Glomerular visceral epithelial cell (primary cell): ENCODE measurements at regions not wholly inside any gene's neighbourhood (a gene's known extent, or its start where the extent isn't known, plus 50 kb on each side); places are given as distances from the start of the nearest gene placed in this dataset.

Experiments used
- DNase-seq: peaks from one replicate; pipeline ENCODE4 v3.0.0-alpha.2; 2016; ENCODE audit errors: extremely low spot score

DNA sequence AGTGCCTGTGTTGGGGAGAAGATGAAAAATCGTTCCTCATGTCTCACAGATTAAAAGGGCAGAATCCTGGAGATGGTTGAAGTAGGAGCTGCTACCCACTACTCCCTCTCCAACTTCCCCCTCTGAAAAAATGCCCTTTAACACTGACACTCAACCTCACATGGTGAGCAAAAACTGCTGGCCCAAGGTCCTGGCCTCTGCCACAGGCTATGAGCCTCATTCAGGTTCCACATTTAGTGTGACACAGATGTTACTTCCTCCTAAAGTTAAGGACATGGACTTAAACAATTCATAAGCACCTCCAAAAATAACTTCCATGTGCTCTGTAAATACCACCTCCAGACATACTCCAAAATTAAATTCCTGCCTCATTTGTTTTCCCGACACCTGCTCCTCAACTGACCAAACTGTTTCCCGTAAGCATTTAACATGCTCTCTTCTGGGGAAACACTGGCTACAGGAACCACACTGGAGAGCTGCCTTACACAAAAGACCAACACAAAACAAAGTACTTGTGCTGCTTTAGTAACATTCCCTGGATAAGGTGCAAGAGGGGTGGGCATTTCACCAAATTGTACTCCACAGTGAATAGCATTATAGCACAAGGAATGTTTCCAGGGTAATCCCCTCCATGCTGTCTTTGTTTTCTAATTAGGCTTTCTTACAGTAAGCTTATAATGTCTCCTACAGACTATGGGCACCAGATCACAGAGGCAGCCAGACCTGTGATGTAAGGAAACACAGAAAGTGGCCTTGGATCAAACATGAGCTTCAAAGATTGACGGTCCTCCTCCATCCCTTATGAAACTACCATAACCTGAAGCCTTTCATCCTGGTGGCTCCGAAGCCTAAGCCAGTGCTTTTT is 57.0 kb downstream of the PHLDA1 start:
- DNase-seq = no peak

DNA sequence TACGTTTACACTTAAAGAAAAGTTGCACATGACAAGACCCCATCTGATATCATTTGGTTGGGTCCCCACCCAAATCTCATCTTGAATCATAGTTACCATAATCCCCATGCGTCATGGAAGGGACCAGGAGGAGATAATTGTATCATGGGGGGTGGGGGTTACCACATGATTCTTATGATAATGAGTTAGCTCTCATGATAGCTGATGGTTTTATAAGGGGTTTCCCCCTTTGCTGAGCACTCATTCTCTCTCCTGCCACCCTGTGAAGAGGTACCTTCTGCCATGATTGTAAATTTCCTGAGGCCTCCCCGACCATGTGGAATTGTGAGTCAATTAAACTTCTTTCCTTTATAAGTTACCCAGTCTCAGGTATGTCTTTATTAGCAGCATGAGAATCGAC is 60.3 kb downstream of the PHLDA1 start:
- no peak for DNase-seq

DNA sequence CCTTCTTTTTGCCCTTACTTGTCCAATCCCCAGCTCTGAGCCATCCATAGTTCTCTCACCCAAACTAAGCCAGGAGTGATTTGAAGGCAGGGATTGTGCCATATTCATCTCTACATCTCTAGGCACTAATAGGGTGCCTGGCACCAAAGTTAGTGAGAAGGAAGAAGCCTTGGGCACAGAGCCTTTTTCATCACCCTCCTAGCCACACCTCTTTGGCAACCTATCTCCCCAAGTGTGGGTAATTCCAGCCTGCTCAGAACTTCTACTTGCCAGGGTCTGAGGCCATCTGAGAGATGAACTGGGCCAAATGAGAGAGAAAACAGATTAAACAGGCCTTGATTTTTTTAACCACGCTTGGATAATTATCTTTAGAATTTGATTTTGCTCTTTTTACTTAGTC is 61.3 kb downstream of the PHLDA1 start:
- no peak for DNase-seq

DNA sequence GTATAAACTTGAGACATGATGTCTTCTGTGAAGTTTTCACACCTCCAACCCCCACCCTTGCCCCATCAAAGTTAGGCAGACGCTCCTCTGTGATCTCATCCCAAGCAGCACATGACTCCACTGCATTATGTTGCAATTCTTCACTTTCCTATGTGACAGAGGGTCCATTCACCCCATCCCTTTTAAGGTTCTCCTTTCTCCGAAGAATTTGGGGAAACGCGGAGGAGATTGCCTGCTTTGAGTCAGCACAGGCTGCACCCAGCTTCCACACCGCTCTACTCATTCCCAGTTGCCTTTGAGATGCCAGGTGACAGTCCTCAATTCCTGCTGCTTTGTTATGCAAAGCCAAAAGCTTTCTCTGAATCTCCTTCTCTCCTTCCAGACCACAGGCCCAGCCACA is 61.8 kb downstream of the PHLDA1 start:
- DNase-seq = no peak

DNA sequence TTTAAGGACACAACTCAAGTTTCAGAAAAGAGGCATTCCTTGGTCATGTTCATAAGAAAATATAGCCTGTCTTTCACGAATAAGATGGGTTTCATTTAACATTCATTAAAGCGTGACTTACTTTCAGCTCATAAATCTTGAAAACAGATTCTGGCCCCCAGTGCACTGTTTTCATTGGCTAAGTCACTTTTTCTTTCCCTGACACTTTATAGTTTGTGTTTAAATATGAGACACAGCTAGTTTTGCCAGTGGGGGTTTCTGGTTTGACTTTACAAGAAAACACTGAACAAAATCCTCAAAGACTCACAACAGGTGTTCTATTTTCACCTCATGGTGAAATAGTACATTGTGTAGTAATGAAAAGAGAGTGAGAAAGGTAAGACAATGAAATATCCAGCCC is 65.9 kb downstream of the PHLDA1 start:
- no peak for DNase-seq

DNA sequence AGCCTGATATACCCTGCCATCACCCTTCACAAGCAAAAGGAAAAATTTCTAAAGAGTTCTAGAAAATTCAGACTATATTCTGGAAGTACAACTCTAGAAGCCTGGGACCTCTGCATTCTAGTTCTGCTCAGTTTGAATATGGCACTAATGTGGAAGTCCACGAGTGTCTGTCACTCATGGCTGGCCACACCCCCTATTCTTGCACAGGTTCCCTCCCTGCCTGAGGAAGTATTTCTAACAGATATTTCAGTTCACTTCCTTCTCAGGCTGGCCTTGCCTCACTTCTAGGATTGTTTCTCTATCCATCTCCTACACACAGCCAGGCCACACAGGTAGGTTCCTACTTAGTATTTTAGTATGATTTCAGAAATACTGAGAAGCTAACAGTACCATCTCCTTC is 67.4 kb downstream of the PHLDA1 start:
- no peak for DNase-seq

DNA sequence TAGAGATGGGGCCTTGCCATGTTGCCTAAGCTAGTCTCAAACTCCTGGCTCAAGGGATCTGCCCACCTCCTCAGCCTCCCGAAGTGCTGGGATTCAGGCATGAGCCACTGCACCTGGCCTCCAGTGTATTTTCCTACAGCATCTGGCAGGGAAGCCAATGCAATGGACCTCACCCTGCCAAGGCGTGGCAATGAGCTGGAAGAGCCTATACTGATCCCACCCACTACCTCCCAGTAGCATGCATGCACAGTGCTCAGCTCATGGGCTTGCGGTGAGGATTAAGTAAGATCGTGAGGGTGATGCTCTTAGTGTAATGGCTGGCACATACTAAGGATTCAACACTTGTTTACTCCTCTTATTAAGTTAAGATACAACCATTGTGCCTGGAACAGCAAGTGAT is 69.7 kb downstream of the PHLDA1 start:
- DNase-seq = no peak

DNA sequence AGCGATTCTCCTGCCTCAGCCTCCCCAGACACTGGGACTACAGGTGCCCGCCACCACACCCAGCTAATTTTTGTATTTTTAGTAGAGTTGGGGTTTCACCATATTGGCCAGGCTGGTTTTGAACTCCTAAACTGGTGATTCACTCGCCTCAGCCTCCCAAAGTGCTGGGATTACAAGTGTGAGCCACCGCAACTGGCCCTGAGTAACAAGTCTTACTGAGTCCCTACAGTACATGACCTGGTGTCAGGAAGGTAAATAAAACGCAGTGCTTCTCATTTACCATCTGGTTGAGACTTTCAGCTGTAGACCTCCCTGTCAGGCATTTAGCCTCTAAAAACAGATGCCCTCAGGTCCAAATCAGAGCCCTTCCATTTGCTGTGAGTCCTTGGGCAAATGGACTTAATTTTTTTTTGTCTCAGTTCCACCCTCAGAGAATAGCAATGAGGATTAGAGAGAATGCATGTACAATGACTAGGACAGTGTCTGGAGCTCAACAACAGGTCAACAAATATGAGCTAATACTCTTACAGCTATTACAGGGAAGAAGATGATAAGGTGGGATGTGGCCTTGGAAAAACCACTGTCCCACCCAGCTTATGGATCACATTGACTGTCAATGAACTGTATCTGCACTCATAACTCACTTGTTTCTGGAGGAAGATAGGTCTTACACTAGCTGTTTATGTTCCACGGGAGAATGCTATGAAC is 70.5 kb downstream of the PHLDA1 start:
- no peak for DNase-seq

DNA sequence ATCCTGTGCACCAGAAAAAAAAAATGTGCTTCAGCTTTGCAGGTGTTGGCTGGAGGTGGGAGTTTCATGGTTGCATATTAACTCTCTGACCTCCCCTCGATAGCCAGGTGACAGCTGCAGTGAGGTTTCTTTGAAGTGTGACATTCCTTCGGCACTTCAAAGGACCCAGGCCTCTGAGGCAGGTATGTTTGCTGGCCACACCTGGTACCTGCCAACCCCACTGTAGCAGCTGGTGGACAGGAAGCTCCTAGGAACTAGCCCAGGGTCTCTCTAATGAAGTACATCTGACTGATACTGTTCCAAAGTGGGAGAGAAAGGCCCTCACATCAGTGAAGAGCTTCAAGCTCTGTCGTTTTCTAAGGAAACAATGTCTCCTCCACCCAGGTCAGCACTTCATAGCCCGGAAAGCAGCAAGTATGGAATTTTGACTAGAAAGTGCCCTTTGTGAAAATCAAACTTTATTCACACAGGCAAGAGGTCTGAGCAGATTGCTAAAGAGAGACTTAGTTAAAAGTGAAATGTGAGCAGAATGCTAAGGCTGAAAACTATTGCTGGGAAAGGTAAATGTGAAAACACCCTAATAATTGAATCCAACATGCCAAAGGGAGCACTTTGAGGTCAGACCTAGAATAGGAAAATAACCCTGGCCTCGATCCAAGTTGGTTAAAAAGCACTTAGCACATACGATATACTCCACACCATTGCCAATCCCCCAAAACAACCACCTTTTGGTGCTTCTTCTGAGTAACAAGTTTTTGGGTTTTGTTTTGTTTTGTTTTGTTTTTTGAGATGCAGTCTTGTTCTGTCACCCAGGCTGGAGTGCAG is 71.3 kb downstream of the PHLDA1 start:
- no peak for DNase-seq

DNA sequence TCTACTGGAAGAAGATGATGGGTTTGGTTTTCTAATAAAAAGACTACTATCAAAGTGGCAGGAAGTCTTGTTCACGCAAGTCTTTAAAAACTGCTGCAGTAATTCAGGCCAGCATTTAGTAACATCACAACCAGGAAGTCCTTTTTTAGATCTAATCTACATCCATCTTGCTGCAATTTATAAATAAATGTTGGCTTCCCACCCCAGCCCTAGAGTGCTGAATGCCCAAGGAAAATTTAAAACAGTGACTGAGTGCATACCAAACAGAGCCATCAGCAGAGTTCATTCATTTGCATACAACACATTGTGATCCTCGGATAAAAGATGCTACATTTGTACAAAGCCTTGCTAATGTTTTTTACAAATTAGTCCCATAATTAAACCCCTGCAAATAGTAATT is 72.1 kb downstream of the PHLDA1 start:
- no peak for DNase-seq

DNA sequence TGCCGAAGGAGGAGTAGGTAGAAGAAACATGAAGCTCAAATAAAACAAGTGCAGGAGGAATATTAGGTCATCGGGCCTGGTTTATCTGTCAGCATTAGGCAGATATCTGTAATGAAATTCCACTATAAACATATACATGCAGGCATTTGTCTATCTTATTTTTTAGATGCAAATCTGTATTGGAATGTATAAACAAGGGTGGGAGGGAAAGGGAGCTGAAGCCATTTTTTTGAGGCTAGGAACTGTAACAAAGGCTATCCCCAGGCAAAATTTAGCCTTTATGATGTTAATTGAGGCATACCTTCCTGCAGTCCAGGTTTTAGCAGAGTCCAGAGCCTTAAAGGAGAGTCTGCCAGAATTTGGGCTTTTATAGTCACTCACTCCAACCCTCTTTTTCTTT is 72.5 kb downstream of the PHLDA1 start:
- no peak for DNase-seq

DNA sequence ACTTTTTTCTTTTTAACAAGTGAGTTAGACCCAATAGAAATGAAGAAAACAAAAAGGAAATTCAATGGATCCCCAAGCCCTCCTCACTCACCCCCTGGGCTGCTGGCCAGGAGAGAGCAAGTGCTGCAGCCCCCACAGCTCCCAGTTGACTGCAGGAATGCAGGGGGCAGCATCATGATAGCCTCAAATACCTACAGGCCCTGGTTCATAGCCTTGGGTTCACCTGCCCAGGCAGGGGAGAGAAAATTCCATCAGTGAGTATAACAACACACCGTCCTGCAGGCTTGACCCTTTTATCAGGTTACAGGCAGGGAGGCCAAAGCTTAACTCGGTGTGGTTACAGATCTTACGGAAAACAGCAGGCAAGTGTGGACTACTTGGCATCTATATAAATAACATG is 76.3 kb downstream of the PHLDA1 start:
- DNase-seq = no peak

DNA sequence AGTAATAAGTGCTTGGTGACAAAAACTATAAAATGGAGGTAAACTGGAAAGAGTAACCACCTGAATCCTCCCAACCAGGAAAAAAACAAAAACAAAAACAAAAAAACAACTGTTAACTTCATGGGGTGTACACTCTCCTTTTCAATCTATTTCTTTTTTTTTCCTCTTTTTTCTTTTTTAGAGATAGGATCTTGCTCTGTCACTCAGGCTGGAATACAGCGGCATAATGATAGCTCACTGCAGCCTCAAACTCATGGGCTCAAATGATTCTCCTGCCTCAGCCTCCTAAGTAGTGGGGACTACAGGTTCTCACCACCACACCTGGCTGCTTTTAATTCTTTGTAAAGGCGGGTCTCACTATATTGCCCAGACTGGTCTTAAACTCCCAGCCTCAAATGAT is 76.8 kb downstream of the PHLDA1 start:
- no peak for DNase-seq

DNA sequence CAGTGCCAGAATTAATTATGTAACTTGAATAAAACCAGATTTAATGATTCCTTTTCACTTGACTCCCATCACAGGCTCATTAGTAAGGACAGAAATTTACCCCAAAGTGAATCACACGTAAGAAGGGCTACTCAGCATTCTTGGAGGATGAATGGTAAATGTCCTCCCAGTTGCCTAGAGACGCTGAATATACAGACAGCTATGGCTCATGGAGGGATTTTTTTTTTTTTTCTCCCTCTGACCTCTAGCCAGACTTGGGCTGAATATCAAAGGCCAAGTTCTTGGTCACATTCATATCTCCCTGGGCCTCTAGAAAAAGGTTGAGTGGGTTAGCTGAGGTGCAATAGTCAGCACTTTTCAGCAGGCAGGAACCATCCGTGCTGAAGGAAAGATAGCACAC is 77.5 kb downstream of the PHLDA1 start:
- peak; percentile 91 for DNase-seq

DNA sequence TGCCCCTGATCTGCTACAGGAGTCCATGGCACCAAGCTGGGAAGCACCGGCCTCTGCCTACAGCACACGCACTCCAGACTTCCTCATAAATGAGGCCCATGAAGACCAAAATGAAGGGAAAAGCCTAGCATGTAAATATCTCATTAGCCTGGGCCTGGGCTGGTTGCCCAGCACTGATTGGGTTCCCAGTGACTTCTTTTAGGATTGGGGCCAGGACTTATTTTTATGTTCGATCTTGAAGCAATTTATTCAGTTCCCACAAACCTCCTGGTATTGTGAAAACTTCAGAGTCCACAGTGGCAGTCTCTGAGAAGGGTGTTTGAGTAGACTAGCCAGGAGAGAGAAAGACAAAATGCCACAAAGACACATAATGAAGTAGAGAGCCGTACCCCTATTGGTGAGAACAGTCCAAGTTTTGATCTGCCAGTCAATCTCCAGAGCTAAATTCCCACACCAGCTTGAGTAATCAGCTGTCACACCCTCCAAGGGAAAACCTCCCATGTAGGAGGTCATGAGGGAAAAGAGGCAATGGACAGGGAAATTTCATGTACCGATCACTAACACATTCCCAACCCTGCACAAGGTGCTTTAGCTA is 78.2 kb downstream of the PHLDA1 start:
- DNase-seq = peak; percentile 36

DNA sequence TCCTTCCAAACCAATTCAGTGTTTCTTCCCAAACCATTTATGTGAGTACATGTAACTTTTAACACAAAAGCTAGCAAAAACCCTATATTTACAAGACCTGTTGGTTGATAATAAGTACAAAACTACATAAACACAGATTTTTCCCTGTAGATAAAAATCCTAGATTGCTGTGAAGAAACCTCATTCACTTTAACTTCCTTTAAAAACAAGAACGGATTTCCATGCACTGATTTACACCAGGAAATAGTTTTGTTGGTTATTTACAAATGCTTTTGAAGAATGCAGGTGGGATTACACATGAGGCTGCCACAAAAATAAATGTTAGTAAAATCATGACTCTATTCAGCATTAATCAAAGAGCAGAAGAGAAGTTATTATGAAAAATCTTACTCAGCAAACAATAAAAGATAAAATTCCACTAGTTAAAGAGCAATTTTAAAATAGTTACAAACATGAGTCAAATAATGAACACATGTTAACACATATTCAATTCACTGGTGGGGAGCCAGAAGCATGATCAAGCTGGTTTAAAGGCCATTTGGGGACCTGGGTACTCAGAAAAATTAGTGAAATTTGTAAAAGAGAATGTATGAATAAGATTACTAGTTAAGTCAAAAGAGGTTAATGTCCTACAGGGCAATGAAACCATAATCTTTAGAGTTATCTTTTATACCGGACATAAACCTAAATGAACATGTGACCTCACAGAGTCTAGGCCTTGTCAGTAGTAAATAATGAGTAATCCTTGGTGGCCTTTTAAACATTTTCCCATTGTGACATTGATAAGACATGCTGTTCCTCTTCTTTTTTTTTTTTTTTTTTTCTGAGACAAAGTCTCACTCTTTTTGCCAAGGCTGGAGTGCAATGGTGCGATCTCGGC is 79.9 kb downstream of the PHLDA1 start:
- no peak for DNase-seq

DNA sequence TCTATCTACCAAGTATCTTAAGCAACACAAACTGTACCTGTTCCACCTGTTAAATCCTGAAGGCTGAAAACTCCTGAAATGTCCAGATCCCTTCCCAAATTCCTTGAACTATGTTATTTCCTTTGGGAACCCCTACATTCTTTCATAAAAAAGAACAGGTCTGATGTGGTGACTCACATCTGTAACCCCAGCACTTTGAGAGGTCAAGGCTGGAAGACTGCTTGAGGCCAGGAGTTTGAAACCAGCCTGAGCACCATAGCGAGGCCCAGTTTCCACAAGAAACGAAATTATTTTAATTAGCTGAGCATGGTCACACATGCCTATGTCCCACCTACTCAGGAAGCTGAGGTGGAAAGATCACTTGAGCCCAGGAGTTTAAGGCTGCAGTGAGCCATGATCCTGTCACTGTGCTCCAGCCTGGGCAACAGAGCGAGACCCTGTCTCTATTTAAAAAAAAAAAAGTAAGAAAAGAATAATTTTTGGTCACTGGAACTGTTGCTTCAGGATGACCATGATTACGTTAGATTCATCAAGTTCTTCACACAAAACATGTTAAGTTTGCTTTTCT is 84.3 kb downstream of the PHLDA1 start:
- DNase-seq = no peak

DNA sequence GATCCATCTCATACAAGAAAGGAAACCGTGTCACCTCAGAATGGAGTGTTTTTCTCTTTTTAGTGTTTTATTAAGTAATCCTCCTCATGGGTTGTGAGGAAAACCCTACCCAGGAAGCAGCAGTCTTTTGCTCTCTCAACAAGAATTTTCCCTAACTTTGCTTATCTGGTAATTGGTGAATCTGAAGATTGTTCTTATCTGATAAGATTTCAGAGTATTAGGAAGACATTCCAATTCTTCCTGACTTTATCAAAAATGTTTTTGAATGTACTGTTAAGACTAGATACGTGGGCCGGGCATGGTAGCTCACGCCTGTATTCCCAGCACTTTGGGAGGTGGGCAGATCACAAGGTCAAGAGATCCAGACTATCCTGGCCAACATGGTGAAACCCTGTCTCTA is 86.0 kb downstream of the PHLDA1 start:
- no peak for DNase-seq

DNA sequence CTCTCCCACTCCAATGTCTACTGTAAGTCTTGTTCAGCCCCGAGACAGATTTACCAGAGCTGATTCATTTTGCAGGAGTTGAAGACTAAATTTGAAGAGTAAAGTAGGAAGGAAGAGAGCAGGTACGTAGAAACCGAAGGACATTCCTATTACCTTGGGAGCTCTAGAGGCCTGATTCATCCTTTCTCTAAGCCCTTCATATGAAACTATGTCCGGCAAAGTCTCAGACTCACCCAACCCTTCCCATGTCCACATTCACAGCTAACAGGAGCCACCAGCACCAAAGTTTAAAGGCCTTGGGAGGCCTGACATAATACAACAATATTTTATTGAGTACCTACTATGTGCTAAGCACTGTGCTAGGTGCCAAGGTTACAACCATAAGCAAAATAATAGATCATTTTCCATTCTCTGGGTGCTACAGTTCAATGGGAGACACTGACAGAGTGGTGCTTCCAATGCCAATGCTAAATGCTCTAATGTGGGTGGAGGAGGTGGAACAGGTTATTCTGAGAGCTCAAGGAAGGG is 86.6 kb downstream of the PHLDA1 start:
- DNase-seq = no peak

DNA sequence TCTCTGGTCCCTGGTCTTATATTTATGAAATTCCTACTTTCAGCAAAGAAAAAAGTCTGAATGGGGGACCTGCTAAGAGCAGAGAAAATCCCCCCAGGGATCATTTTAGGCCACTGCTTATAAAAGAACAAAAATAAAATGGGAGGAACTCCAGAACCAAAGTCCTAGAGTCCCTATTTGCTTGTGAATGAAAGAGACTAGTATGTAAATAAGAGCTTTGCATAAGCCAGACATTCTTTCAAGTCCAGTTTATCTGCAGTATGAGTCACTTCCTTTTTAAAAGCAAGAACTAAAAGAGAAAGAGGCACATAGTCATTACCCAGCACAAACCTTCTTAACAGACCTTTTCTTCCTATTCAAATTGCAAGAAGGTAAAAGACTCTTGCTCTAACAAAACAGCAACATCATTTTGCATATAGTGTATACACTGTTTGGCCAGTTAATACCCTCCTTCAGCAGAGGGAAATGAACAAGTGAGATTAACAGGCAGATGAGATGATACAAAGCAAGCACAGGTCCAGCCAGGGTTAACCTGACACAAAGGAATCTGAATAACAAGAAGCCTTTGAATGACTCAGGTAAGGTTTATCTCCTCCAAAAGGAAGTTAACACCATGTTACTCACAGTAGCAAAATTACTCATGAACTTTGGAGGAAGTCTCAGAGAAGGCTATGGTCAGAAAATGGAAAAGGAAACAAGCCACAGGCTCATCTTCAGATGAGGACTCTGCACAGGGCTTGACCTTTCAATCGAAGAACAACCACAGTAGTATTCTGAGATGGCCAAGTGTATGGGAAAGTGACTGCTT is 87.3 kb downstream of the PHLDA1 start:
- DNase-seq = peak; percentile 63
